Astrocyte (in vitro differentiated cells and primary cell): ENCODE measurements at regions not wholly inside any gene's neighbourhood (a gene's known extent, or its start where the extent isn't known, plus 50 kb on each side); places are given as distances from the start of the nearest gene placed in this dataset. TPM values are rescaled to one million over a fixed set of nuclear protein-coding genes. Genes with fewer than 3 reads are reported as not detected.

ENCODE experiments used
- microRNA-seq: library from miRNA; unstranded; fragments of <30 nt; microRNA quantifications from one replicate; pipeline ENCODE4 v1.2.0, GENCODE V29; 2020

Small RNA genes in the stretch of these regions (microRNA-seq; reads per million reads assigned to microRNA genes)
- gene MIR6859-1 (not detected), gene MIR6859-2 (not detected)
